HepG2 (cell line): ENCODE measurements at regions not wholly inside any gene's neighbourhood (a gene's known extent, or its start where the extent isn't known, plus 50 kb on each side); places are given as distances from the start of the nearest gene placed in this dataset.

Experiments used
- ATAC-seq: fragments of 200-7000 bp; cut with Tn5 transposase; 3 replicates; pipeline ENCODE4 v1.9.1; 2020; ENCODE audit warnings: mild to moderate bottlenecking, moderate library complexity
- BruUV-seq: library from RNA; stranded (reverse); fragments of 400-500 nt; replicated peaks from 2 replicates; lab custom pipeline; 2021; lab: Mats Ljungman, UMichigan
- CTCF ChIA-PET: fragments of 300-600 bp; formaldehyde crosslinking; extraction: SDS; loops from one replicate; lab custom pipeline; 2021; ENCODE audit warnings: low total read pairs, inconsistent platforms, low intra/inter-chr PET ratio; lab: Yijun Ruan, JAX
- POLR2A ChIA-PET: fragments of 350-600 bp; sonication (Branson Sonifier 250); formaldehyde crosslinking; loops from one replicate; lab custom pipeline; 2020; ENCODE audit warnings: antibody characterized with exemption, inconsistent platforms; lab: Yijun Ruan, JAX
- DNase-seq: peaks from one replicate; pipeline ENCODE4 v3.0.0-alpha.2; 2015; ENCODE audit warnings: low spot score
- FAIRE-seq: peaks from 3 replicates; lab custom pipeline; 2011; peaks lifted over from hg19 to GRCh38; lab: Jason Lieb, UNC
- H2AFZ ChIP-seq: one replicate; pipeline ENCODE4 v1.6.1; 2011; ENCODE audit warnings: low read length, inconsistent platforms
- H3K27ac ChIP-seq: fragments of 300-600 bp; 3 replicates; pipeline ENCODE4 v1.8.0; 2011; ENCODE audit warnings: mixed run types, mild to moderate bottlenecking, mixed read lengths, low read length, inconsistent platforms; ENCODE audit not compliant: insufficient read depth; ENCODE audit errors: extremely low read length
- H3K27me3 ChIP-seq, 2 experiments: fragments of 200-600 bp in 1 of 2; 2 replicates in 1 of 2; 3 replicates in 1 of 2; pipeline versions ENCODE4 v1.6.0 to v1.8.0; 2011; ENCODE audit warnings: low read length in 2 of 2, mild to moderate bottlenecking in 2 of 2, moderate library complexity in 2 of 2, inconsistent platforms in 1 of 2; ENCODE audit not compliant: insufficient read depth in 2 of 2, control insufficient read depth in 1 of 2
- H3K36me3 ChIP-seq, 2 experiments: fragments of 200-600 bp in 1 of 2; replicated peaks in 1 of 2; 2 replicates in 1 of 2; 3 replicates in 1 of 2; pipeline versions ENCODE4 v1.5.1 to v1.8.0; 2011; ENCODE audit warnings: low read length in 2 of 2, inconsistent platforms in 1 of 2; ENCODE audit not compliant: insufficient read depth in 2 of 2, control insufficient read depth in 1 of 2
- H3K4me1 ChIP-seq: 2 replicates; pipeline ENCODE4 v1.5.1; 2012; ENCODE audit warnings: low read length, inconsistent platforms; ENCODE audit not compliant: insufficient read depth
- H3K4me2 ChIP-seq: 2 replicates; pipeline ENCODE4 v1.6.0; 2011; ENCODE audit warnings: low read depth, low read length, inconsistent platforms
- H3K4me3 ChIP-seq, 3 experiments: fragments of 200-600 bp in 1 of 3; sonication (generic), shearing (Covaris generic) in 1 of 3; replicated peaks in 1 of 3; 2 replicates each; pipeline ENCODE4 v1.5.1; 2011 to 2016; ENCODE audit warnings: low read length in 3 of 3, inconsistent platforms in 2 of 3, low read depth in 2 of 3, mild to moderate bottlenecking in 2 of 3, control low read depth in 1 of 3, mixed read lengths in 1 of 3; ENCODE audit not compliant: insufficient read depth in 1 of 3
- H3K79me2 ChIP-seq: one replicate; pipeline ENCODE4 v1.6.1; 2011; ENCODE audit warnings: low read length, inconsistent platforms; ENCODE audit not compliant: insufficient read depth
- H3K9ac ChIP-seq: 2 replicates; pipeline ENCODE4 v1.6.0; 2011; ENCODE audit warnings: mild to moderate bottlenecking, low read depth, low read length, inconsistent platforms; ENCODE audit not compliant: insufficient read depth
- H3K9me3 ChIP-seq: 2 replicates; pipeline ENCODE4 v1.5.1; 2012; ENCODE audit warnings: mild to moderate bottlenecking, low read length
- H4K20me1 ChIP-seq: 2 replicates; pipeline ENCODE4 v1.6.0; 2011; ENCODE audit warnings: inconsistent platforms, mild to moderate bottlenecking, low read length, moderate library complexity; ENCODE audit not compliant: insufficient read depth
- ATF4 ChIP-seq, 2 experiments: fragments of 450-650 bp in 1 of 2; sonication (generic) in 1 of 2; formaldehyde crosslinking; IDR thresholded peaks; 2 replicates each; pipeline versions ENCODE4 v1.5.0 to v1.8.0; 2020 to 2022; ENCODE audit warnings: mild to moderate bottlenecking in 1 of 2, missing genetic modification reagents in 1 of 2
- EEA1 ChIP-seq: sonication (generic); formaldehyde crosslinking; IDR thresholded peaks from 2 replicates; pipeline ENCODE4 v1.5.1; 2020; ENCODE audit warnings: mild to moderate bottlenecking, missing genetic modification reagents, borderline replicate concordance
- GMEB2 ChIP-seq: IDR thresholded peaks from 2 replicates; pipeline ENCODE4 v1.6.1; 2016; ENCODE audit warnings: missing biosample characterization, missing genetic modification reagents, low read depth
- NFE2 ChIP-seq: sonication (generic); formaldehyde crosslinking; IDR thresholded peaks from 2 replicates; pipeline ENCODE4 v1.4.0; 2020; ENCODE audit warnings: missing genetic modification reagents
- PRDM10 ChIP-seq: sonication (generic); formaldehyde crosslinking; IDR thresholded peaks from 2 replicates; pipeline ENCODE4 v1.4.0; 2020; ENCODE audit warnings: low read depth, missing genetic modification reagents
- TBP ChIP-seq: sonication (generic); formaldehyde crosslinking; IDR thresholded peaks from 2 replicates; pipeline ENCODE4 v1.5.0; 2020; ENCODE audit warnings: missing genetic modification reagents
- ZMAT3 ChIP-seq: sonication (generic); formaldehyde crosslinking; conservative IDR thresholded peaks from 2 replicates; pipeline ENCODE4 v1.7.0; 2021; ENCODE audit warnings: missing genetic modification reagents
- ZNF282 ChIP-seq: fragments of 450-650 bp; IDR thresholded peaks from 2 replicates; pipeline ENCODE4 v1.6.1; 2018; ENCODE audit not compliant: partially characterized antibody
- ZNF557 ChIP-seq: sonication (generic); formaldehyde crosslinking; IDR thresholded peaks from 2 replicates; pipeline ENCODE4 v1.4.0; 2020; ENCODE audit warnings: missing genetic modification reagents
- ZNF619 ChIP-seq: sonication (generic); formaldehyde crosslinking; IDR thresholded peaks from 2 replicates; pipeline ENCODE4 v1.4.0; 2020; ENCODE audit warnings: mild to moderate bottlenecking, missing genetic modification reagents
- ZNF777 ChIP-seq: sonication (generic); formaldehyde crosslinking; IDR thresholded peaks from 2 replicates; pipeline ENCODE4 v1.4.0; 2020; ENCODE audit warnings: missing genetic modification reagents
- WGBS: methylation state at CpG from one replicate; pipeline ENCODE4 v1.1.6; 2017; ENCODE audit warnings: low lambda C conversion rate; 5-methylcytosine and 5-hydroxymethylcytosine counted together
- in situ Hi-C: cut with HindIII; loops from 2 replicates; pipeline ENCODE4 v1.10.0; 2017; ENCODE audit warnings: low pct_unique_long_range_greater_than_20kb; ENCODE audit not compliant: extremely low pct_ligation_motif_present
- intact Hi-C: fragments of 100-400 bp; cut with micrococcal nuclease; formaldehyde crosslinking; loops from one replicate; pipeline ENCODE4 v1.10.0; 2022; ENCODE audit not compliant: unreplicated experiment

- TF ChIP-seq PRDM10 (CRISPR knock-in tag) (no peak), ZNF619 (no peak), ZNF282 (no peak), ZMAT3 (CRISPR knock-in tag) (no peak)
These were observed 207.8 kb downstream of the TFEC start (continued) for GRCh38 chr7:115822801-115823200.

- no peaks in the 10 kb centered on the region for H3K36me3 ChIP-seq
- H4K20me1 ChIP-seq = no peaks in the 10 kb centered on the region
- in situ Hi-C loops = no loop called here
- ChIA-PET POLR2A (no interaction called here), CTCF (no interaction called here)
- no peak for DNase-seq
- no peaks in the 10 kb centered on the region for H3K79me2 ChIP-seq
- no peak overlapping the region for H3K4me2 ChIP-seq
- ATAC-seq = no peak
- no peaks in the 10 kb centered on the region for H3K4me1 ChIP-seq
- no peaks in the 10 kb centered on the region; a peak in 1 of 5 replicates for H3K27me3 ChIP-seq
- H3K9me3 ChIP-seq = no peaks in the 10 kb centered on the region
- no peak overlapping the region for H2AFZ ChIP-seq
- BruUV-seq = no TSS peak
- H3K27ac ChIP-seq = no peak overlapping the region
- 0% methylated on average over 1 of the region's 1 CpG for WGBS
- TF ChIP-seq ATF4 (CRISPR knock-in tag; IDR thresholded peaks at IDR 0.05) = peak in 1 of 2 experiments; percentile 84; a peak in 2 of 4 replicates
- TF ChIP-seq NFE2 (CRISPR knock-in tag) = no peak
- TF ChIP-seq GMEB2 = no peak
- TF ChIP-seq ZNF557 (CRISPR knock-in tag) = no peak
- TF ChIP-seq ZNF777 (CRISPR knock-in tag) = no peak
- no peak for TF ChIP-seq EEA1 (CRISPR knock-in tag)
- no peak for TF ChIP-seq TBP (CRISPR knock-in tag)
- intact Hi-C loops = no loop called here
- no peak for FAIRE-seq
- H3K9ac ChIP-seq = no peak overlapping the region
- H3K4me3 ChIP-seq = no peak overlapping the region
These were observed 208.2 kb downstream of the TFEC start for GRCh38 chr7:115822380-115822779.
